HG02981 (cell line): ENCODE measurements at regions not wholly inside any gene's neighbourhood (a gene's known extent, or its start where the extent isn't known, plus 50 kb on each side); places are given as distances from the start of the nearest gene placed in this dataset.
"Not testable (repeated sequence)": the region's sequence is repeated elsewhere in the genome, so short reads cannot be mapped to it uniquely, and the experiment has no call there.

ENCODE experiments used
- ATAC-seq: cut with Tn5 transposase; IDR thresholded peaks from one replicate; pipeline ENCODE4 v1.9.1; 2021; ENCODE audit warnings: mild to moderate bottlenecking, moderate library complexity; ENCODE audit not compliant: unreplicated experiment

- ATAC-seq = no peak
Observed at GRCh38 chrX:95956745-95957144, 727.9 kb upstream of the DIAPH2 start.

DNA sequence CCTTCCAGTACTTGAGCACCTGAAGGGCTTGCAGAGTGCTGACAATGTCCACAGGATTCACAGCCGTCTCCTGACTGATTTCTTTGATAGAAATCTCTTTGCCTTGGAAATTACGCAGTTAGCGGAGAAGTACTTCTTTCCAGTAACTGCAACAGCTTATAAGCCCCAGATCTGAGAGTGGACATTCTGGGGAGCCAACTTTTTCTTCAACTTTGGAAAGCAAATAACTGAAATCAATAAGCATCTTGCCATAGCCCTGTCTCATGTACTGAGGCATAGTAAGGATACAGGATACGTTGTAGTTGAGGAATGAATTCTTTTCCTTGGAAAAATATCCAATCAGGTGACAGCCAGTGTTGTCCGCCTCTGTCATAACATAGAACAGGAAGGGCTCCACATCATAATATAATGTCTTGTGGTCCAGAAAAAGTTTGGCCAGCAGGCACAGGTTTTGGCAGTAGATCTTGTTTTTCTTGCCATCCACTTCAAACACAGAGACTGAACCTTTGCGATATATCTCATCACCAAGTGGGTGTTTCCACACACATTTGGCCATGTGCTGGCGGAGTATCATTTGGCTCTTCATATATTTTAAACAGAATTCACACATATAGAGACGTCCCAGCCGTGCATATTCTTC is 711.1 kb upstream of the DIAPH2 start:
- not testable (repeated sequence) for ATAC-seq

GRCh38 chrX:95974096-95974470 is 710.6 kb upstream of the DIAPH2 start:
- ATAC-seq = no peak

- no peak for ATAC-seq
Observed at GRCh38 chrX:95974890-95975289, 709.8 kb upstream of the DIAPH2 start.

- no peak for ATAC-seq
Observed at GRCh38 chrX:95995583-95995982, 689.1 kb upstream of the DIAPH2 start.

GRCh38 chrX:95996294-95996693 is 688.3 kb upstream of the DIAPH2 start:
- no peak for ATAC-seq

- no peak for ATAC-seq
Observed at GRCh38 chrX:96002431-96002830, 682.2 kb upstream of the DIAPH2 start.

- ATAC-seq = no peak
Observed at GRCh38 chrX:96004386-96004785, 680.3 kb upstream of the DIAPH2 start.

- ATAC-seq = no peak
Observed at GRCh38 chrX:96006281-96006680, 678.4 kb upstream of the DIAPH2 start.

- no peak for ATAC-seq
Observed at GRCh38 chrX:96027407-96027806, 657.2 kb upstream of the DIAPH2 start.

GRCh38 chrX:96052078-96052477 is 632.6 kb upstream of the DIAPH2 start:
- no peak for ATAC-seq

GRCh38 chrX:96081891-96082290 is 602.8 kb upstream of the DIAPH2 start:
- ATAC-seq = no peak

DNA sequence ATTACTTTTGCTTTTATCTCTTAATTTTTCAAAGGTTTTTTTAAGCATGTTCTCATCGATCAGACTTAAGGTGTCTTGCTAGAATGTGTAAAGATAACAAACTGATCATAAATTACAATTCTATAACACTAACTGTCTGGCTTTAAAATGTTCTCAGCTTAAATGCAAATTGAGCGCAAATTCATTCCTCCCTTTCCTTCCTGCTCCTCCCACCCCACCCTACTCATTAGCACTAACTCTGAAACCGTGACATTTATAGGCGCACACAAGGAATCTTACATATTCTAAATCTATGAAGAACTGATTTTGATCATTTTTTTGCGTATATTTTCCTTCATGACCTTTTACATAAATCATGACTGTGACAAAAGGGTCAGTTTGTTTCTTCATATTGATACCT is 590.0 kb upstream of the DIAPH2 start:
- ATAC-seq = no peak

DNA sequence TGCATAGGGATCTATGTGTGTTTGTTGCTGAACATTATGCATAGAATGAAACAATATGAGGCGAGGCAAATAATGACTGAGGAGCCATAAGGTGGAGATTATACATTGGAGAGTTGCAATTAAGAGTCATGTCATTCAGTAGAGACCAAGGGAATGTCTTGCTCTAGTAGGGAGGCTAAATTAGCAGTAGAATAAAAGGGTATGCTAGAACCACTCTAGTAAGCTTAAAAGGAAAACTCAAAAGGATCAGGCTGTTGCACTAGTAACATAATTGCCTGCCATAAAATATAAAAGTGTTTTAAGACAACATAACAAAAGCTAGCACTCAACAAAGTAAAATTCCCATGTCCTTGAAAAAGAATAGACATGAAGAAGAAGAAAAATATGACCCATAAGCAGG is 586.2 kb upstream of the DIAPH2 start:
- no peak for ATAC-seq

GRCh38 chrX:96102997-96103396 is 581.6 kb upstream of the DIAPH2 start:
- no peak for ATAC-seq

DNA sequence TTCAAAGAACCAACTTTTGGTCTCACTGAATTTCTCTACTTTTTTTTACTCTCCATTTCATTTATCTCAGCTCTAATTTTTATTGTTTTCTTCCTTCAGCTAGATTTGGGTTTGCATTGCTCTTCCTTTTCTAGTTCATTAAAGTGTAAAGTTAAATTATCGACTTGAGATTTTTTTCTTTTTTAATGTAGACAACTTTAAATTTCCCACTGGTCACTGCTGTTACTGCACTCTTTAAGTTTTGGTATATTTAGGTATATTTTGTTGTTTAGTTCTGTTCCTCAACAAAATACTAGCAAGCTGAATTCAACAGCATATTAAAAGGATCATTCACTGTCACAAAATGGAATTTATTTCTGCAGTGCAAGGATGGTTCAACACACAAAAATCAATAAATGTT is 572.0 kb upstream of the DIAPH2 start:
- ATAC-seq = no peak

- ATAC-seq = no peak
Observed at GRCh38 chrX:96126182-96126581, 558.5 kb upstream of the DIAPH2 start.

GRCh38 chrX:96128058-96128457 is 556.6 kb upstream of the DIAPH2 start:
- ATAC-seq = not testable (repeated sequence)

DNA sequence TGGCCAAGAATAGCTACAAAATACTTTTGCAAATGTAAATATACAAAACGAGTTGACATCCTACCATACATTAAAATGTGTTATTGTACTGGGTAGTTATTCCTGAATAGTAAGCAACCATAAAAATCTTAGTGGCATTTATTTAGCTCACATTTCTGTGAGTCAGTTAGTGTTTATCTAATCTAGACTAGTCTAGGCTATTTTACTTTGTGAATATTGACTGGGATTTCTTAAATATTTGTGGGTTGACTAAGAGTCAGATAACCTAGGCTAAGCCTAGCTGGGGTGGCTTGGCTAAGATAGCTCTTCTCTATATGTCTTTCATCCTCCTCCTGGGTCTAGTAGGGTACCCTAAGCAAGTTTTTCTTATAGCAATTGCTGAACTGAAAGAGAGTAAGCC is 543.8 kb upstream of the DIAPH2 start:
- no peak for ATAC-seq

DNA sequence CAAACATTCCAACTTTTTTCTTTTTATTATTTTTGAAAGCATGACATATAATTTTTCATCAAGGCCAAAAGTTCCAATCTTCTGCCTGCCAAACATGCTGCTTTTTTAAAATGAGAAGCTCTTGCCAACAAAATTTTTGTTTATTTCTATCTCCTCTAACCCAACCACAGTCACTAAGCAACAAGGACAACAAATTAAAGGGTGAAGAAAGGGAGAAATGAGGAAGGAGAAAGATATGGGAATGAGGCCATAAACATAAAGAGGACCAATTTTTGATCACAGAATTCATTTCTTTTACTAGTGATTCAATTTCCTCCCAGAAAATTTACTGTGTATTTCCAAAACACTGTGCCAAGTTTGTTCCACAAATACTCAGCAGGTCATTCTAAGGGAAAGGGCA is 537.0 kb upstream of the DIAPH2 start:
- no peak for ATAC-seq

DNA sequence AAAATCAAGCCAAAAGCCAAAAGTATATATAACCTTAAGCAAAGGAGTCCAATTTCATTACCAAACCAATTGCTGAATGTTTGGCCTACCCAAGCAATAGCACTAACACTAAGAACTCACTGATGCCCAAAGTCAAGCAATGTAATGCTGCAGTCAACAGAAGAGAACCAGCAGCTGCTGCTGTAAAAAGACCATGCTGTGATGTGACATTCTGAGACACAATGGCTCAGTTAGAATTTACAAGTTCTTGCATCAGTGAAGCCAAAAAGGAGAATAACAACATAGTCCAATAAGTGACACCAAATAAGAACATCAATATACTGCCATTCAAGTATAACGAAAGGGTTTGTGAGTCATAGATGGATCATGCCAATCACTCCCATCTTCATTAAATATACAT is 514.0 kb upstream of the DIAPH2 start:
- no peak for ATAC-seq

- no peak for ATAC-seq
Observed at GRCh38 chrX:96176921-96177320, 507.7 kb upstream of the DIAPH2 start.

GRCh38 chrX:96181605-96182004 is 503.0 kb upstream of the DIAPH2 start:
- no peak for ATAC-seq
